ENCODE measurements at regions not wholly inside any gene's neighbourhood (a gene's known extent, or its start where the extent isn't known, plus 50 kb on each side); places are given as distances from the start of the nearest gene placed in this dataset.

DNA sequence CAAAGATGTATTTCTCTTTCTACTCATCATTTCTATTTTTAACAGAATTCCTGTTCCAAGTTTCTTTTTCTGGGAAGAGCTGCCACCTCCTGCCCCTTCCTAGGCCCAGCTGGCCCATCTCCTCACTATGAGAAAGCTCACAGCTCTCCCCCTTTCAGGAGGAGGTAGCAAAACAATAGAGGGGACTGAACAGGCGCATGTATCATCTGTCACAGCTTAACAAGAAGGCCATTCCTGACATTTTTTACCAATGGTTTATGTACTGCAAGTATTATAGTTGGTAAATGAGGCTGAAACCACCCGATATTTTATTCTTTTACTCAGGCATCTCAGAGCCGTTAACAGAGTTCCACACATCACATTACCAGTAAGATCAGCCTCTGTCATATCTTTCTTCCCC, 103.7 kb upstream of the MTHFD1L start:
- Mint-ChIP-seq H3K36me3 (ENCODE audit: low read depth) (no peaks in the 10 kb centered on the region), H3K9me3 (no peaks in the 10 kb centered on the region), H3K4me3 (no peak overlapping the region), H3K27ac (no peak overlapping the region), H3K4me1 (ENCODE audit: low read depth) (no peaks in the 10 kb centered on the region), H3K27me3 (no peaks in the 10 kb centered on the region)
- H3K4me1 ChIP-seq (ENCODE audit: insufficient read depth, low read length): no peaks in the 10 kb centered on the region
- intact Hi-C loops (cut with DNase I, micrococcal nuclease): no loop called here
- TF ChIP-seq, protein P1, sequence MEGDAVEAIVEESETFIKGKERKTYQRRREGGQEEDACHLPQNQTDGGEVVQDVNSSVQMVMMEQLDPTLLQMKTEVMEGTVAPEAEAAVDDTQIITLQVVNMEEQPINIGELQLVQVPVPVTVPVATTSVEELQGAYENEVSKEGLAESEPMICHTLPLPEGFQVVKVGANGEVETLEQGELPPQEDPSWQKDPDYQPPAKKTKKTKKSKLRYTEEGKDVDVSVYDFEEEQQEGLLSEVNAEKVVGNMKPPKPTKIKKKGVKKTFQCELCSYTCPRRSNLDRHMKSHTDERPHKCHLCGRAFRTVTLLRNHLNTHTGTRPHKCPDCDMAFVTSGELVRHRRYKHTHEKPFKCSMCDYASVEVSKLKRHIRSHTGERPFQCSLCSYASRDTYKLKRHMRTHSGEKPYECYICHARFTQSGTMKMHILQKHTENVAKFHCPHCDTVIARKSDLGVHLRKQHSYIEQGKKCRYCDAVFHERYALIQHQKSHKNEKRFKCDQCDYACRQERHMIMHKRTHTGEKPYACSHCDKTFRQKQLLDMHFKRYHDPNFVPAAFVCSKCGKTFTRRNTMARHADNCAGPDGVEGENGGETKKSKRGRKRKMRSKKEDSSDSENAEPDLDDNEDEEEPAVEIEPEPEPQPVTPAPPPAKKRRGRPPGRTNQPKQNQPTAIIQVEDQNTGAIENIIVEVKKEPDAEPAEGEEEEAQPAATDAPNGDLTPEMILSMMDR (IDR thresholded peaks at IDR 0.05): no peak
- H3K4me3 ChIP-seq (ENCODE audit: low read length): no peak overlapping the region
- ATAC-seq (ENCODE audit: poor library complexity) (no peak), DNase-seq (no peak)
- H3K27me3 ChIP-seq (ENCODE audit: control insufficient read depth in 1 of 2, insufficient read depth in 2 of 2, low read length in 2 of 2): no peaks in the 10 kb centered on the region
- H3K9me3 ChIP-seq (ENCODE audit: control insufficient read depth in 1 of 2, insufficient read depth in 1 of 2, low read length in 2 of 2): no peaks in the 10 kb centered on the region
- H3K27ac ChIP-seq (ENCODE audit: low read depth in 1 of 2, low read length in 2 of 2): no peak overlapping the region
- no peaks in the 10 kb centered on the region for H3K36me3 ChIP-seq (ENCODE audit: insufficient read depth, low read length)
- ChIA-PET POLR2A (no interaction called here), CTCF (interaction anchor here (0.8 kb wide), 1 partner anchor 12 kb away, joined by 3 read pairs; no protein-coding TSS in a partner anchor)

DNA sequence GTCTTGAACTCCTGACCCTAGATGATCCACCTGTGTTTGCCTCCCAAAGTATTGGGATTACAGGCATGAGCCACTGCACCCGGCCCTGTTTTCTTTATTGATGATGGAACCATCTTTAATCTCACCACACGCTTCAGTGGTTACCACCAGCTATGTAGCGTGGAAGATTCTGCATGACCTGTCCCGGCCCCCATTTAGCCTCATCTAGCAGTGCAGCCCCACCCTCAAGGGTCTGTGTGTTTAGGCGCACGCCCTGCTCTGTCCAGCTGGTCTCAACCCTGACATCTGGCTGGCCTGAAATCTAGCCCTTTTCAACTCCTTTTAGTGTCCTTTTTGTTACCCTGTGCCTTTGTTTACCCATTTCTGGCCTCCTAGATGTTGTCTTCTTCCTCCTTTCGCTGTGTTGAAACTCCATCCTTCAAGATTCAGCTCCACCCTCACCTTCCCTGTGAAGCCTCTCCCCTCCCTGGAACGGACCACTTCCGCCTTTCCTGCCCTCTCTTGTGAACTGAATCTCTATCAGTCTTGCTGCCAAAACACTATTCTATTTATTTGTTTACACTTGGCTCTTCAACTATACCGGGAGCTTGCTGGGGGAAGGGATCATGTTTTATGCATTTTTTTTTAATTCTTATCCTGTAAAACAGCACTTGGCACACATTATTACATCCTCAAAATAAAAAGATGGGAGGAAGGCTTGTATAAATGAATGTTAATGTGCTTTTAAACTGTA, 101.0 kb upstream of the MTHFD1L start:
- no peak for DNase-seq
- intact Hi-C loops (cut with DNase I, micrococcal nuclease): no loop called here
- Mint-ChIP-seq H3K9me3 (no peaks in the 10 kb centered on the region), H3K4me3 (no peak overlapping the region), H3K36me3 (ENCODE audit: low read depth) (no peaks in the 10 kb centered on the region), H3K27me3 (no peaks in the 10 kb centered on the region), H3K27ac (no peak overlapping the region), H3K4me1 (ENCODE audit: low read depth) (no peaks in the 10 kb centered on the region)
- no peak overlapping the region for H3K27ac ChIP-seq (ENCODE audit: low read depth in 1 of 2, low read length in 2 of 2)
- TF ChIP-seq, protein P1 (IDR thresholded peaks at IDR 0.05): no peak
- H3K4me1 ChIP-seq (ENCODE audit: insufficient read depth, low read length): no peaks in the 10 kb centered on the region
- no peaks in the 10 kb centered on the region for H3K27me3 ChIP-seq (ENCODE audit: control insufficient read depth in 1 of 2, insufficient read depth in 2 of 2, low read length in 2 of 2)
- H3K4me3 ChIP-seq (ENCODE audit: low read length): no peak overlapping the region
- no peaks in the 10 kb centered on the region for H3K9me3 ChIP-seq (ENCODE audit: control insufficient read depth in 1 of 2, insufficient read depth in 1 of 2, low read length in 2 of 2)
- POLR2A ChIA-PET: no interaction called here
- H3K36me3 ChIP-seq (ENCODE audit: insufficient read depth, low read length): no peaks in the 10 kb centered on the region
- ATAC-seq (ENCODE audit: poor library complexity): no peak
- CTCF ChIA-PET: no interaction called here

DNA sequence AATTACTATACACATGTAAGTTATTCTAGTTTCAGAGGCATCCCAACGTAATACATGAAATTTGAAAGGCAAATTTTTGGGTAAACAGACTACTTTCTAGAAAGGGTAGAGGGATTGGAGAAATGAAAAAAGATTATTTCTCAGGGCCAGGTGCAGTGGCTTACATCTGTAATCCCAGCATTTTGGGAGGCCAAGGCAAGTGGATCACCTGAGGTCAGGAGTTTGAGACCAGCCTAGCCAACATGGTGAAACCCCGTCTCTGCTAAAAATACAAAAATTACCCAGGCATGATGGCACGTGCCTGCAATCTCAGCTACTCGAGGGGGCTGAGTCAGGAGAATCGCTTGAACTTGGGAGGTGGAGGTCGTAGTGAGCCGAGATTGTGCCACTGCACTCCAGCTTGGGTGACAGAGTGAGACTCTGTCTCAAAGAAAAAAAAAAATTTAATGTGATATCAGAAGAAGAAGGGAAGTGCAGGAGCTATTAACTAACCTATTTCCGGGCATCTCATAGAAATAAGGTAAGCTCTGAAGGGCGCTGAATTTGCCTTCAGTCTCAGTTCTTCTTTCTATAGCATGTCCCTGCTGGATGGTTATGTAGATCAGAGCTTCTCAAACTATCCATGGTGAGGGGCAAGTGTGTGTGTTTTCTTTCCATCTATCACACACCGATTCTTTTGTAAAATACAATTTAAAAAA, 100.3 kb upstream of the MTHFD1L start:
- Histone ChIP-seq H3K9me3 (ENCODE audit: control insufficient read depth in 1 of 2, insufficient read depth in 1 of 2, low read length in 2 of 2) (no peaks in the 10 kb centered on the region), H3K36me3 (ENCODE audit: insufficient read depth, low read length) (no peaks in the 10 kb centered on the region), H3K27ac (ENCODE audit: low read depth in 1 of 2, low read length in 2 of 2) (no peak overlapping the region), H3K27me3 (ENCODE audit: control insufficient read depth in 1 of 2, insufficient read depth in 2 of 2, low read length in 2 of 2) (no peaks in the 10 kb centered on the region), H3K4me1 (ENCODE audit: insufficient read depth, low read length) (no peaks in the 10 kb centered on the region), H3K4me3 (ENCODE audit: low read length) (no peak overlapping the region)
- CTCF ChIA-PET: no interaction called here
- POLR2A ChIA-PET: no interaction called here
- Mint-ChIP-seq H3K27me3 (no peaks in the 10 kb centered on the region), H3K36me3 (ENCODE audit: low read depth) (no peaks in the 10 kb centered on the region), H3K4me3 (no peak overlapping the region), H3K9me3 (no peaks in the 10 kb centered on the region), H3K27ac (no peak overlapping the region), H3K4me1 (ENCODE audit: low read depth) (no peaks in the 10 kb centered on the region)
- TF ChIP-seq, protein P1 (IDR thresholded peaks at IDR 0.05): no peak
- ATAC-seq (ENCODE audit: poor library complexity): no peak
- intact Hi-C loops (cut with DNase I, micrococcal nuclease): no loop called here
- DNase-seq: no peak
